GM10248 (cell line): ENCODE measurements at regions not wholly inside any gene's neighbourhood (a gene's known extent, or its start where the extent isn't known, plus 50 kb on each side); places are given as distances from the start of the nearest gene placed in this dataset.

Source experiments
- CTCF ChIA-PET: fragments of 300-600 bp; sonication (Branson Sonifier 250); formaldehyde crosslinking; extraction: SDS; loops from one replicate; lab custom pipeline; 2021; ENCODE audit warnings: antibody characterized with exemption; lab: Yijun Ruan, JAX
- POLR2A ChIA-PET: fragments of 350-650 bp; sonication (Branson Sonifier 250); formaldehyde crosslinking; extraction: SDS; loops from one replicate; lab custom pipeline; 2020; ENCODE audit warnings: antibody characterized with exemption; lab: Yijun Ruan, JAX
- DNase-seq: peaks from one replicate; pipeline ENCODE4 v3.0.0; 2012; ENCODE audit errors: extremely low spot score
- CTCF ChIP-seq: IDR thresholded peaks from 2 replicates; pipeline ENCODE4 v1.5.1; 2012; ENCODE audit warnings: mild to moderate bottlenecking, low read depth; ENCODE audit errors: extremely low read depth, missing control alignments, control extremely low read depth

- DNase-seq: no peak
- POLR2A ChIA-PET: no interaction called here
- TF ChIP-seq CTCF: no peak
- CTCF ChIA-PET: no interaction called here
Observed at GRCh38 chr6:49264496-49264895, 198.6 kb downstream of the MMUT start.

GRCh38 chr6:49257549-49257948 lies 205.5 kb downstream of the MMUT start:
- TF ChIP-seq CTCF: no peak
- CTCF ChIA-PET: no interaction called here
- no peak for DNase-seq
- POLR2A ChIA-PET: no interaction called here

- TF ChIP-seq CTCF: no peak
- no peak for DNase-seq
- POLR2A ChIA-PET: no interaction called here
- CTCF ChIA-PET: no interaction called here
Observed at GRCh38 chr6:49255335-49255734, 207.7 kb downstream of the MMUT start.

GRCh38 chr6:49252901-49253300 lies 210.2 kb downstream of the MMUT start:
- POLR2A ChIA-PET: no interaction called here
- no peak for DNase-seq
- CTCF ChIA-PET: no interaction called here
- no peak for TF ChIP-seq CTCF

GRCh38 chr6:49233483-49233882 lies 229.6 kb downstream of the MMUT start:
- no peak for TF ChIP-seq CTCF
- CTCF ChIA-PET: no interaction called here

GRCh38 chr6:49225471-49225870 lies 237.6 kb downstream of the MMUT start:
- TF ChIP-seq CTCF: no peak
- CTCF ChIA-PET: no interaction called here
- DNase-seq: no peak
- POLR2A ChIA-PET: no interaction called here

More at GRCh38 chr6:49233483-49233882, 229.6 kb downstream of the MMUT start:
- POLR2A ChIA-PET: no interaction called here
- no peak for DNase-seq

GRCh38 chr6:49220293-49220692 lies 242.8 kb downstream of the MMUT start:
- CTCF ChIA-PET: no interaction called here
- TF ChIP-seq CTCF: no peak
- no peak for DNase-seq
- POLR2A ChIA-PET: no interaction called here
